ENCODE measurements at regions not wholly inside any gene's neighbourhood (a gene's known extent, or its start where the extent isn't known, plus 50 kb on each side); places are given as distances from the start of the nearest gene placed in this dataset.
A peak's percentile ranks its signal among the peaks of the same experiment; 100 is the strongest.

- Histone ChIP-seq H3K27ac (replicated peaks) (no peak overlapping the region), H3K4me3 (replicated peaks; ENCODE audit: insufficient read depth, low read length) (no peak overlapping the region), H3K27me3 (ENCODE audit: insufficient read depth, poor library complexity, severe bottlenecking) (peaks cover 4% of the 10 kb centered on the region)
- TF ChIP-seq REST (IDR thresholded peaks at IDR 0.05; ENCODE audit: insufficient replicate concordance, low read depth) = no peak
- TF ChIP-seq POLR2AphosphoS5 (IDR thresholded peaks at IDR 0.05; ENCODE audit: low read depth) = no peak
- TF ChIP-seq SPI1 (IDR thresholded peaks at IDR 0.05; ENCODE audit: borderline replicate concordance, low read depth) = no peak
- no peak for TF ChIP-seq CTCF (IDR thresholded peaks at IDR 0.05; ENCODE audit: insufficient read depth, low read length)
- no peak for TF ChIP-seq GABPA (IDR thresholded peaks at IDR 0.05; ENCODE audit: low read depth)
- no peak for DNase-seq (ENCODE audit: low read depth in 1 of 2, low spot score in 1 of 2)
Observed at GRCh38 chr14:100654025-100654813, 67.0 kb upstream of the BEGAIN start.

- Histone ChIP-seq H3K27ac (replicated peaks) (no peak overlapping the region), H3K27me3 (ENCODE audit: insufficient read depth, poor library complexity, severe bottlenecking) (peaks cover 4% of the 10 kb centered on the region), H3K4me3 (replicated peaks; ENCODE audit: insufficient read depth, low read length) (no peak overlapping the region)
- DNase-seq (ENCODE audit: low read depth in 1 of 2, low spot score in 1 of 2) = peak in 1 of 2 experiments; percentile 25
- TF ChIP-seq CTCF (IDR thresholded peaks at IDR 0.05; ENCODE audit: insufficient read depth, low read length) (peak; percentile 75), POLR2AphosphoS5 (IDR thresholded peaks at IDR 0.05; ENCODE audit: low read depth) (no peak), GABPA (IDR thresholded peaks at IDR 0.05; ENCODE audit: low read depth) (no peak), REST (IDR thresholded peaks at IDR 0.05; ENCODE audit: insufficient replicate concordance, low read depth) (no peak), SPI1 (IDR thresholded peaks at IDR 0.05; ENCODE audit: borderline replicate concordance, low read depth) (no peak)
Observed at GRCh38 chr14:100654814-100655740, 67.9 kb upstream of the BEGAIN start.

GRCh38 chr14:100655741-100656085, 68.5 kb upstream of the BEGAIN start:
- no peak for DNase-seq (ENCODE audit: low read depth in 1 of 2, low spot score in 1 of 2)
- H3K4me3 ChIP-seq (replicated peaks; ENCODE audit: insufficient read depth, low read length) = no peak overlapping the region
- TF ChIP-seq CTCF (IDR thresholded peaks at IDR 0.05; ENCODE audit: insufficient read depth, low read length) = no peak
- TF ChIP-seq GABPA (IDR thresholded peaks at IDR 0.05; ENCODE audit: low read depth) = no peak
- no peak for TF ChIP-seq SPI1 (IDR thresholded peaks at IDR 0.05; ENCODE audit: borderline replicate concordance, low read depth)
- no peak for TF ChIP-seq POLR2AphosphoS5 (IDR thresholded peaks at IDR 0.05; ENCODE audit: low read depth)
- no peak for TF ChIP-seq REST (IDR thresholded peaks at IDR 0.05; ENCODE audit: insufficient replicate concordance, low read depth)
- H3K27ac ChIP-seq (replicated peaks) = no peak overlapping the region
- H3K27me3 ChIP-seq (ENCODE audit: insufficient read depth, poor library complexity, severe bottlenecking) = peaks cover 4% of the 10 kb centered on the region
